ENCODE measurements at regions not wholly inside any gene's neighbourhood (a gene's known extent, or its start where the extent isn't known, plus 50 kb on each side); places are given as distances from the start of the nearest gene placed in this dataset.
"Not testable (repeated sequence)": the region's sequence is repeated elsewhere in the genome, so short reads cannot be mapped to it uniquely, and the experiment has no call there.

GRCh38 chr2:215862351-215862771 lies 151.0 kb downstream of the MREG start:
- DNase-seq (ENCODE audit: low read depth in 2 of 2): no peak

- DNase-seq (ENCODE audit: low read depth in 2 of 2): no peak
Observed at GRCh38 chr2:215861607-215862350, 151.6 kb downstream of the MREG start.

- no peak for DNase-seq (ENCODE audit: low read depth in 2 of 2)
Observed at GRCh38 chr2:215856080-215856479, 157.3 kb downstream of the MREG start.

- DNase-seq (ENCODE audit: low read depth in 2 of 2): not testable (repeated sequence)
Observed at GRCh38 chr2:215855308-215855707, 158.0 kb downstream of the MREG start.

- DNase-seq (ENCODE audit: low read depth in 2 of 2): no peak
Observed at GRCh38 chr2:215854008-215854407, 159.3 kb downstream of the MREG start.

GRCh38 chr2:215851696-215852095 lies 161.7 kb downstream of the MREG start:
- DNase-seq (ENCODE audit: low read depth in 2 of 2): no peak

- no peak for DNase-seq (ENCODE audit: low read depth in 2 of 2)
Observed at GRCh38 chr2:215851082-215851481, 162.3 kb downstream of the MREG start.

GRCh38 chr2:215850380-215850779 lies 163.0 kb downstream of the MREG start:
- DNase-seq (ENCODE audit: low read depth in 2 of 2): no peak

GRCh38 chr2:215849771-215850170 lies 163.6 kb downstream of the MREG start:
- DNase-seq (ENCODE audit: low read depth in 2 of 2): no peak

GRCh38 chr2:215848698-215849097 lies 164.7 kb downstream of the MREG start:
- DNase-seq (ENCODE audit: low read depth in 2 of 2): no peak

GRCh38 chr2:215848146-215848545 lies 165.2 kb downstream of the MREG start:
- no peak for DNase-seq (ENCODE audit: low read depth in 2 of 2)

GRCh38 chr2:215847718-215848117 lies 165.6 kb downstream of the MREG start:
- no peak for DNase-seq (ENCODE audit: low read depth in 2 of 2)

- no peak for DNase-seq (ENCODE audit: low read depth in 2 of 2)
Observed at GRCh38 chr2:215847056-215847455, 166.3 kb downstream of the MREG start.

GRCh38 chr2:215845839-215846586 lies 167.3 kb downstream of the MREG start:
- DNase-seq (ENCODE audit: low read depth in 2 of 2): no peak

- no peak for DNase-seq (ENCODE audit: low read depth in 2 of 2)
Observed at GRCh38 chr2:215843579-215843978, 169.8 kb downstream of the MREG start.

- DNase-seq (ENCODE audit: low read depth in 2 of 2): no peak
Observed at GRCh38 chr2:215841175-215841816, 172.1 kb downstream of the MREG start.

GRCh38 chr2:215839816-215840215 lies 173.5 kb downstream of the MREG start:
- DNase-seq (ENCODE audit: low read depth in 2 of 2): no peak

GRCh38 chr2:215839309-215839708 lies 174.0 kb downstream of the MREG start:
- DNase-seq (ENCODE audit: low read depth in 2 of 2): no peak

- DNase-seq (ENCODE audit: low read depth in 2 of 2): no peak
Observed at GRCh38 chr2:215836881-215837280, 176.5 kb downstream of the MREG start.

- DNase-seq (ENCODE audit: low read depth in 2 of 2): no peak
Observed at GRCh38 chr2:215835657-215836056, 177.7 kb downstream of the MREG start.

- DNase-seq (ENCODE audit: low read depth in 2 of 2): no peak
Observed at GRCh38 chr2:215835231-215835630, 178.1 kb downstream of the MREG start.

GRCh38 chr2:215833531-215834162 lies 179.7 kb downstream of the MREG start:
- no peak for DNase-seq (ENCODE audit: low read depth in 2 of 2)

Measured in stimulated activated CD8-positive, alpha-beta memory T cell treated with anti-CD3 and anti-CD28 coated beads, Interleukin-2, amount 100 ng/mL, for 1 hour (primary cell).